8988T (cell line): ENCODE measurements at regions not wholly inside any gene's neighbourhood (a gene's known extent, or its start where the extent isn't known, plus 50 kb on each side); places are given as distances from the start of the nearest gene placed in this dataset.

ENCODE experiments used
- DNase-seq: peaks from one replicate; pipeline ENCODE4 v3.0.0; 2011

GRCh38 chr2:219692521-219692920 lies 65.1 kb downstream of the SLC4A3 start:
- no peak for DNase-seq

- DNase-seq: no peak
These were observed 67.8 kb downstream of the SLC4A3 start for GRCh38 chr2:219695145-219695709.

DNA sequence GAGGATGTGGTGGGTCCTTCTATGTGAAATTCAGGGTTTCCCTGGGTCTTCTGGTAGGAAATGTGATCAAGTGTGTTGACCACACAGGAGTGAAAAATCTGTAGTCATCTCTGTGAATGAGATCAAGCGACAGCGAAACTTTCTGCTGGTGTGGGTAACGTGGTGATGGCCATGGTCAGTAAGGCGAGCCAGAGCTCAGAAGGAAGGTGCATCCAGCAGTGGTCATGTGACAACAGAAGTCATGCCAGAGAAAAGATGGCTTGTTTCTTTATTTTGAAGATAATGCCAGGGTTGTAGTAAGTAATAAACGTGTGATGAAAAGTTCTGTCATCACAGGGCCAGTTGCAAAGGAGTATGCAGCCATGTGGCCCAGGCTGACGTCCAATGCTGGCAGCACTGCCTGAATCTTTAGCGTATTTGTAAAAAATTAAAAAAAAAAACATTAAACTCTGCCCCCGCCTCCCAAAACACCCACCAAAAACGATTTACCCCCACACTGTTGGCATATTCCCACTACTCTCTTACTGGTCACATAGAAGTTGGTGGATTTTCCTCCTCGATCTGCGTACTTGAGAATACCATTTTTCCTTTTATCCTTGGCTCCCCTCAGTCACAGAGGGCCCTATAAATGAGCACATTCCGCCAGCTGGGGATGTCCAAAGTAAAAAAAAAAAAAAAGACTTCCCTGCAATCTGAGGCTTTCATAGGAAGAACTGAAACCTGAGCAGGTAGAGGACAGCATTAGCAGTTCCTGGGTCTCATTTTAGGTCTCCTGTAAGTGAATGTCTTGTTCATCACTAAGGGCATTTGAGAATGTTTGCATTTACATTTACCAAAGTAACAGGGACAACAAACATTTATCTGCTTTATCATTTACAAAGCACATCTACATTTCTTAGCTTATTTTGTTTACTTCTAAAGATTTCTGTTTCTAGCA lies 70.6 kb downstream of the SLC4A3 start:
- DNase-seq: no peak

DNA sequence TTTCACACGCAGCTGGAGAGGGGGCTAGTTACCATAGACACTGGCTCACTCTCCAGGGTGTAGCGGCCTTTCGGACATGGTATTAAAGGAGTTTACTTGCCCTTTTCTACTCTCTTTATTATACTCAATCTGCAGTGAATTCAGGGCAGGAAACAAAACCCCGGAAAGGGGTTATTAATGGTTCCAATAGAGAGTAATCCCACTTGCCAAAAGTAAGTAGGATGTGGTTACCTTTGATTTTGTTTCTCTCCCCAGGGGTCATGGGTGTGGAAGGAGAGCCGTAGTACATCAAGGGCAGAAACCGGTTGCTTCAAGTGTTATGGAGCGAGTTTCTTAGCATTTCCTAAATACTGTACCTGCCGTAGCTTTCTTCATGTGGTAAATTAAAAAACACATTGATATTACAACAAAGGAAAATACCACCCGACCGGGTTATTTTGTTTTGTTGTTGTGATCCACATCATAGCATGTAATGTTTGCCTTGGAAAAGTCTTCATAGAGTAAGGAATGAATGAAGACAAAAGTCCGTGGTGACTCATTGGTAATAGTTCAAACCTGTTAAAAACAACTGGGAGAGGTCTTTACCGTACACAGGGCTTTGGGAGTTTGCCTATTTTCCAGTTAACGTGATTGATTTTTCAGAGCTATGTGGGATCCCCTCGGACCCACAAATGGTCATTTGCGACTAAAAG lies 71.5 kb downstream of the SLC4A3 start:
- no peak for DNase-seq

GRCh38 chr2:219699440-219699821 lies 72.0 kb downstream of the SLC4A3 start:
- DNase-seq: no peak

DNA sequence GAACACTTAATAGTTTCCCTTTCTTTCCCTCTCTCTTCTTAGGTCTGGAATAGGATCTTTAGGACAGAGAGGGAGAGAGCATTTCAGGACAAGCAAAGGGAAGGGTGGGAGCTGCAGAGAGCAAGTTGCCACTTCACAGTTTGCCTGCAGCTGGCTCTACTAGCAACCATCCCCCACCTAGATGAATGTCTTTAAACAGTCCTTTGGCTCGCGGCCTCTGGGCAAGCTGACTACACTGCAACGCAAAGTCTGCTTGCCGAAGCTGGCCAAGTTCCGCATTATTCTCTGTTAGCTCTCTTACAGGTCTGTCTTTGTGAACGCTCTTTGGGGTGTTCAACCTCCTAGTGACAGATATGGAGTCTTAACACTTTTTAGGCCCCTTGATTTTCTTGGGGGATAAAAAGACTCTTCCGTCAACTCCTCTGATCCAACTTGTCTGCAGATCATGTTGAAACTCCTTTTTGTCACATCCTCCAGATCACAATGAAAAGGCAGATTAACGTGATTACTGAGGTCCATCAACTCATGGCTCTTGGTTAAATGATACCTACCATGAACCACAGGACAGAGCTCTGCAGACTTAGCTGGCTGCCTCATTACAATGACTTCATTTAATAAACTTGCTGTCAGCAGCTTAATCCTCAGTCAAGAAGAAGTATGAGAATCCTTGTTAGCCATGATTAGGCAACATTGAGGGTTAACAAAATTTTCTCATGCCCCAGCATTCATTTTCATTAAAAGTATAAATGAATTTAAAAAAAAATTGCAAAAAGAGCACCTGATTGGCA lies 74.6 kb downstream of the SLC4A3 start:
- no peak for DNase-seq

GRCh38 chr2:219702796-219703545 lies 75.5 kb downstream of the SLC4A3 start:
- no peak for DNase-seq

DNA sequence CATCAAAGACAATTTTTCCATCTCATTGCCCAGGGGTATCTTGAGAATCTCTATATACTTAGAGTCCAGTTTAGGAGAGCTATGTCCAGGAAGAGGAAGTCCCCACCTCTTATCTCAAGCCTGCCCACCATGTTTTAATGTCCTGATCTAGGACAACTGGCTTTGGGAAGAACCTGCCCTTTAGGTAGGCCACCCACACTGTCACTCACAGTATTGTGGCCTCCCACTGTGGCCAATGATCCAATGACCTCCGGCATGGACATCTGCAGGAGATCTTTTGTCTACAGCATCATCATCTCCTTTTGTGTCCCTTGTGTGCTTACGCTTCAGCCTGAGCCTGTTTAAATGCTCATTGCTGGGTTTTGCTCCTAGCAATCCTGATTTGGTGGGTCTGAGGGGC lies 77.4 kb downstream of the SLC4A3 start:
- DNase-seq: no peak

- no peak for DNase-seq
These were observed 79.4 kb downstream of the SLC4A3 start for GRCh38 chr2:219706823-219707281.

DNA sequence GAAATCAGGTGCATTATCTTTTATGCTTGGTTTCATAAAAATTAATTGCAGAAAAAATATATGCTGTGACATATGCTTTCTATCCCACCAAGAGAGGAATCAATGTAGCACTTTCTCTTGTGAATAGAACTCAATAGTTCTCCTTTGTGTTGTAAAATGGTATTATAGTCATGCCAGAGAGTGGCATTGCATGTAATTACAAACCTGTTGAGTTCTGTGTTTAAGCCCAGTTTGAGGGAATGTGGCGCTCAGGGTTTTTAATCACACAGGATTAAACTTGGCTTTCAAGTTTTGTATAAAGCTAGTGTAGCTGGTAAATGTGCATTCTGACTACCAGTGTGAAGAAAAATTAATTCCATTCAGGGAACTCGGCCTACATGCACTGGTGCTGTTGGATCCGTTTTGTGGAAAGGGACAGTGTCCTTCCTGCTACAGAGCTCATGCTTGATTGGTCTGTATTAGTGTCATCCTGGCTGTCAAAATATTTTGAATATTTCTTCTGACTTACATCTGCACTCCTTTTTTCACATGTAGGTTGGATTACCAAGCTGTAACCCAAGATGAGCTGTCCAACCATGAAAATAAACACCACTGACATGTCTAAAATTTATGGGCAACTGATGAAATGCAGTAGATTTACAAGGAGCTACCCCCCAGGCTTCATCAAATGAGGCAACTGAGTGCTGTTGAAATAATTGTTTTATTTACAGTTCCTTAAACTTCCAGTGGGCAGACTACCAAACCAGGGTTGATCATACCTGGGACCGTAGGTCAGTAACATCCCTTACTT lies 80.3 kb downstream of the SLC4A3 start:
- DNase-seq: no peak

DNA sequence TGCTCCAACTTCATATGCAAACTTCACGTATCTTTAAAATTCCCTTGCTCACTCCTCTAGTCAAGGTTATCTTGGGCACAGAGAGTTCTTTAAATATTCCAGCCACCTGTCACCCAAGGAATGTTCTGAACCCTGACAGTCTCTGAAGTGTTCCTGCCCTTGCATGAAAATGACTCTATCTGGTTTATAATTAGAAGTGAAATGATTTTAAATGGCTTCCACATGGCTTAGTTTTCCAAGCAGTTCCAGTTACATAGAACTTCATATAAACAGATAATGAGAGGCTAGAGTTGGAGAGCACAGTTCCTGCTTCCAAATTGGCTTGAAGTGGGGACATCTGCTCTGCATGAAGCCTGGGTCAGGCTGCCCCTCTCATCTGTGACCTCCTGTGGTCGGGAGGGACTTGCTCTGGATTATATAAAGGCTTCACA lies 81.9 kb downstream of the SLC4A3 start:
- no peak for DNase-seq

DNA sequence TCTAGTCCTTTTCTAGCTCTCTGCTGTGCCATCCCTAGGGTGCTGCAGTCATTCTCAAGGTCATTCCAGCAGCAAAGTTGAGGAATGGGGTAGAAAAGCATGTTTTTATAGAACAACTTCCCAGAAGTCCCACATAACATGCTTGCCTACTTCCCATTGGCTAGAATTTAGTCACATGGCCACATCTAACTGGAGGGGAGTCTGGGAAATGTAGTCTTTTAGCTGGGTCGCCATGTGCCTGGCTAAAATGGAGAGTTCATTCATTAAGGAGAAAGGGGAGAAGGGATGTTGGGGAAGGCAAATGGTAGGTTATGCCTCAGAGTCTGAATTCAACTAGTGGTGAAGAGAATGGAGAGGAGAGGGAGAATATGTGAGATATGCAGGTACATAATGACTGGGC lies 85.7 kb downstream of the SLC4A3 start:
- no peak for DNase-seq

- DNase-seq: no peak
These were observed 87.4 kb downstream of the SLC4A3 start for GRCh38 chr2:219714681-219715400.

DNA sequence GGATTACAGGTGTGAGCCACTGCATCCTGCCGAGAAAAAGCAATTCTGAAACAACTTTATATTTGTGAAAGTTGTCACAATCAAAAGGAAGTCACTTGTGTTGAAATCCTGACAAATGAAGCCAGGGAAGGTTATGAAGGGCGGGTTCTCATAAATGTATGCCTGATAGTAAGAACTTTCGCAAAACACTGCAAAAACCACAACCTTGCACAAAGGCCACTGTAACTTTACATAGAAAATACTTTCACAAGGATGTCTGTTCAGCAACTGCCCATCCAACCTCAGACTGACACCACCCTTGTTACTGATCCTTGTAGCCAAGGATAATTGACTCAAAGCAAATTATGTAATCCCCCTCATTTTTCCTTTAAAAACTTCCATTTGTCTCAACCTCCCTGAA lies 90.6 kb downstream of the SLC4A3 start:
- DNase-seq: no peak

DNA sequence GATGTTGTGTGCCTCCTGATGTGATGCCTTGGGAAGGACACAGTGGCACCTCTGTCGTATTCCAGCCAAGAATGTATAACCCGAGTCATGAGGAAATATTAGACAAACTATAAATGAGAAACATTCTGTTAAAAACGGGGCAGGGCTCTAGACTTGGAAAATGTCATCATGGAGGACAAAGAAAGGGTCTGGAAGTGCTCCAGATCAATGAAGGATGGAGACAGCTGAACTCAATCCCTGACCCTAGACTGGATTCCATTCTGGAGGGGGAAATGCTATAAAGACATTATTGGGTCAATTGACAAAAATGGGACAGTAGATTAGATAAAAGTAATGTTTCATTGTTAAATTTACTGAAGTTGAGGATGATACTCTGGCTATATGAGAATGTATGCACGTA lies 92.1 kb downstream of the SLC4A3 start:
- no peak for DNase-seq

DNA sequence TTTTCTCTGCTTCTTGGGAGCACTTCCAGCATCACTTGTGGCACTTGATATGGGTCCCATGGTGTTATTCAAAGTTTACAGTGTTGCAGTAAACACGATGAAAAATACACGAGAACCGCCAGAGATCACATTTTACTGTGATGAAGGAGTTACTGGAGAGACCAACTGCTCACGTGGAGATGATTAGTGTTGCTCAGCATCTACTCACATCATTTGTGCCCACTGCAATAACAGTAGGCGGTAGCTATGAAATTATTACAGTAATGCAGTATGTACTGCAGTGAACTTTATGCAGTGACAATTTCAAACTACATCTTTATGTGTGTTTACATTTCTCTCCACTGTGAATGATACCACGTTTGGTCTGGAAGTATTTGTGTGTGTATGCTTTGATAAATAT lies 93.5 kb downstream of the SLC4A3 start:
- DNase-seq: no peak

- DNase-seq: no peak
These were observed 94.9 kb downstream of the SLC4A3 start for GRCh38 chr2:219722276-219722879.

DNA sequence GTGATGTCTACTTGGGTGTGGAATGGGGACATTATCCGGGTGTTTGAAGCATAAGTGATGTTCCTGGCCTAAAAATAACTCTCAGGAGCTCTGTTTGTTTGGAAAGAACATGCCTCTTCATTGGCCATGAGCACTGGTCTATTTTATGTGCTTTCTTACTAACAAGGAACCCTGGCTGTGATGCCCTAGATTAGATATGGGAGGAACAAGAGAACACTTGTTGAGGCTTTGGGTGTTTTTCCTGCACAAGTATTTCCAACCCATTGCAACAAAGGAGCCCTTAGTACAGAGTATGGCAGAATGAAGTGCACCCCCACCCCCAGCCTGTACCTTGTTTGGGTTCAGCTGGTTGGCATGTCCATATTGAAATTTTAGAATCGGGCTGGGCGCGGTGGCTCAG lies 95.9 kb downstream of the SLC4A3 start:
- no peak for DNase-seq

DNA sequence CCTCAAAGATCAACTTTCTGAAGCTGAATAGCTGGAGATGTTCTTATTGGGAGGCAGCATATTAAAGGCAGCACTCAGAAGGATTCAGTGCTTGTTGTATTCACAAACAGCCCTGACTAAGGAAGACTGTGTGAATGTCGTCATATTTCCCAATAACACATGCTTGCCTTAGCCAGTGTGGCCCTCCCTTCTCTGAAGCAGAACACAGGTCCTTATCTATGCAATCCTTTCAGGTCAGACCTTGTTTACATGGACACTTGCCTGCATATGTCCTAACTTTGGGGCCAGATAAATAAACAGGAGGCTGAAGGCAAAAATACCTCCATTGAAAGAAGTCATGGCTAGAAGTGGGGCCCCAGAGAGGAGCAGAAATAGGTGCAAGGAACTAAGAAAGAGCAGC lies 97.2 kb downstream of the SLC4A3 start:
- no peak for DNase-seq

DNA sequence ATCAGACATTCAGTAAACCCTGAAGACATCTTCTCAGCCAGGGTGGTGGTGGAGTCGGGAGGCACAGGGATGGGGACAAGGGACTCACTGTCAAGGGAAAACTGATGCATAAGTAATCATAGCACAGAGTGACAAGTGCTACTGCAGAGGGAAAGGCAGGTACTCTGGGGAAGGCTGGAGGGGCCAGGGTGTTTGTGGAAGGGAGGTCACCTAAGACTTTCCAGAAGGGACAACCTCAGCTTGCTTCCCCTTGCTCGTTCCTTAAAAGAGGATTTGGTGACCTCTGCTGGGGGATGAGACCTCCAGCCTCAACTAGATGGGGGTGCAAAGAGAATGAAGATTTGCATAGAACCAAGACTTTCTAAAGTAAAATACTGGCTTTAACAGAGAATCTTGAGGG lies 99.5 kb downstream of the SLC4A3 start:
- DNase-seq: no peak
